Esophagus muscularis mucosa (tissue), 4 donors: ENCODE measurements at regions not wholly inside any gene's neighbourhood (a gene's known extent, or its start where the extent isn't known, plus 50 kb on each side); places are given as distances from the start of the nearest gene placed in this dataset.

Source experiments
- EP300 ChIP-seq: sonication (generic); formaldehyde crosslinking; IDR thresholded peaks from one replicate; pipeline ENCODE4 v1.6.1; 2017; ENCODE audit warnings: antibody characterized with exemption
- POLR2A ChIP-seq: fragments of 450-650 bp; IDR thresholded peaks from one replicate; pipeline ENCODE4 v1.6.1; 2017; ENCODE audit warnings: antibody characterized with exemption, moderate library complexity, mild to moderate bottlenecking, low read depth
- TF ChIP-seq, protein P1 (sequence below), 3 experiments: fragments of 200-600 bp in 2 of 3; fragments of 450-650 bp in 1 of 3; sonication (generic) in 2 of 3; IDR thresholded peaks; one replicate each; pipeline ENCODE4 v1.5.1; 2017 to 2019; ENCODE audit warnings: antibody characterized with exemption in 3 of 3, mild to moderate bottlenecking in 2 of 3, moderate library complexity in 1 of 3

DNA sequence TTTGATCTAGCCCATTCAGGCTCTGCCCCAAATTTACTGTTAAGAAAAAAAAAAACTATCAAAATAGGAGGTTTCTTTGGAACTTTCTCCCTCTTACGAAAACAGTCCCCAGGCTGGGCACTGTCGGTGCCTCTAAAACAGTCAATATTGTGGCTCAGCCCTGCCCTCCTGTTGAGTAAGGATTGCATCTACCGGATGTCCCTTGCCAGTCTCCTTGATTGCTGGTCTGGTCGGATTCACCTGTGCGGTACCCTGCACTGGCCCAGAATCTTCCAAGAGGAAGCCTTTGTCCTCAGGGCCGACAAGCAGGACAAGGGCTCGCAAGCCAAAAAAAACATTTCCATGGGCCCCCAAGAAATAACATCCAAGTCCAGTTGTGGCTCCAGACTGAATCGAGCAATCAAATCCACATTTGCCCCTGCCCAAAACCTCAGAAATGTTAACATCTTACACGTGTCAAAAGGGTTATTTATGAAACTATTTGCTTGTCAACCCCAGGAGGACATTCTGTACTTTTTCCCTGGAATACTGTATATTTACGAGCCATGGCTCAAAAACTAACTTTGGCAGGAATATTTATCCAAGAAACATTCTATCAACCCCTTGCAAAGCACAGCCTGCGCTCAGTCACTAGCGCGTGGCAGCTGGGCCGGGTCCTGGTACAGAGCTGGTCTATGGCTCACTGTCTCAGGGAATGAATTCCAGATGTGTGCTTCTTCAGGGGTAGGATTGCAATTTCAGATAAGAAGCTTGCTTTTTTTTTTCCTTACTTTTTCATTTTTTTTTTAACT, 129.2 kb upstream of the ADRA1B start:
- TF ChIP-seq POLR2A (no peak), EP300 (no peak)
- TF ChIP-seq, protein P1, sequence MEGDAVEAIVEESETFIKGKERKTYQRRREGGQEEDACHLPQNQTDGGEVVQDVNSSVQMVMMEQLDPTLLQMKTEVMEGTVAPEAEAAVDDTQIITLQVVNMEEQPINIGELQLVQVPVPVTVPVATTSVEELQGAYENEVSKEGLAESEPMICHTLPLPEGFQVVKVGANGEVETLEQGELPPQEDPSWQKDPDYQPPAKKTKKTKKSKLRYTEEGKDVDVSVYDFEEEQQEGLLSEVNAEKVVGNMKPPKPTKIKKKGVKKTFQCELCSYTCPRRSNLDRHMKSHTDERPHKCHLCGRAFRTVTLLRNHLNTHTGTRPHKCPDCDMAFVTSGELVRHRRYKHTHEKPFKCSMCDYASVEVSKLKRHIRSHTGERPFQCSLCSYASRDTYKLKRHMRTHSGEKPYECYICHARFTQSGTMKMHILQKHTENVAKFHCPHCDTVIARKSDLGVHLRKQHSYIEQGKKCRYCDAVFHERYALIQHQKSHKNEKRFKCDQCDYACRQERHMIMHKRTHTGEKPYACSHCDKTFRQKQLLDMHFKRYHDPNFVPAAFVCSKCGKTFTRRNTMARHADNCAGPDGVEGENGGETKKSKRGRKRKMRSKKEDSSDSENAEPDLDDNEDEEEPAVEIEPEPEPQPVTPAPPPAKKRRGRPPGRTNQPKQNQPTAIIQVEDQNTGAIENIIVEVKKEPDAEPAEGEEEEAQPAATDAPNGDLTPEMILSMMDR (IDR thresholded peaks at IDR 0.05) = no peak
